Testis (tissue), 2 donors: ENCODE measurements at regions not wholly inside any gene's neighbourhood (a gene's known extent, or its start where the extent isn't known, plus 50 kb on each side); places are given as distances from the start of the nearest gene placed in this dataset.

Experiments used
- DNase-seq: peaks from one replicate; pipeline ENCODE4 v3.0.0-alpha.2; 2019
- H3K27ac ChIP-seq, 2 donors: fragments of 200-600 bp; sonication (generic); one replicate each; pipeline ENCODE4 v1.5.1; 2019
- H3K27me3 ChIP-seq: fragments of 200-600 bp; sonication (generic); one replicate; pipeline ENCODE4 v1.5.1; 2019
- H3K36me3 ChIP-seq: fragments of 200-600 bp; sonication (generic); one replicate; pipeline ENCODE4 v1.5.1; 2017; ENCODE audit warnings: low read depth; ENCODE audit errors: missing control alignments
- H3K4me1 ChIP-seq: fragments of 200-600 bp; sonication (generic); one replicate; pipeline ENCODE4 v1.5.1; 2019
- H3K4me3 ChIP-seq, 2 donors: fragments of 200-600 bp; sonication (generic); one replicate each; pipeline ENCODE4 v1.5.1; 2017 to 2019
- H3K9me3 ChIP-seq: fragments of 200-600 bp; sonication (generic); one replicate; pipeline ENCODE4 v1.5.1; 2017
- CTCF ChIP-seq, 3 experiments: fragments of 450-650 bp in 2 of 3; fragments of 200-600 bp in 1 of 3; sonication (generic) in 1 of 3; IDR thresholded peaks; one replicate each; pipeline ENCODE4 v1.5.1; 2016 to 2019; ENCODE audit warnings: antibody characterized with exemption in 3 of 3, mild to moderate bottlenecking in 2 of 3, moderate library complexity in 1 of 3
- POLR2A ChIP-seq: fragments of 450-650 bp; IDR thresholded peaks from one replicate; pipeline ENCODE4 v1.6.1; 2017; ENCODE audit warnings: antibody characterized with exemption, mild to moderate bottlenecking, moderate library complexity
- WGBS, 2 donors: methylation state at CpG; one replicate each; pipeline ENCODE4 v1.1.5; 2018; 5-methylcytosine and 5-hydroxymethylcytosine counted together
- intact Hi-C: fragments of 100-400 bp; cut with DNase I; formaldehyde crosslinking; loops from one replicate; pipeline ENCODE4 v1.15.1; 2023; ENCODE audit warnings: low total_unique reads

GRCh38 chr10:57621466-57621865, 646.2 kb downstream of the IPMK start:
- Histone ChIP-seq H3K27ac (no peak overlapping the region), H3K4me3 (no peak overlapping the region), H3K4me1 (no peaks in the 10 kb centered on the region), H3K27me3 (no peaks in the 10 kb centered on the region), H3K9me3 (no peaks in the 10 kb centered on the region), H3K36me3 (no peaks in the 10 kb centered on the region)
- no peak for TF ChIP-seq POLR2A
- no peak for TF ChIP-seq CTCF (IDR thresholded peaks at IDR 0.05)
- WGBS, 2 donors, result 32 to 44% methylated on average over 3 of the region's 3 CpGs
- intact Hi-C loops, result no loop called here
- DNase-seq, result no peak

- intact Hi-C loops, result no loop called here
- Histone ChIP-seq H3K4me3 (no peak overlapping the region), H3K27me3 (no peaks in the 10 kb centered on the region), H3K36me3 (no peaks in the 10 kb centered on the region), H3K27ac (no peak overlapping the region), H3K9me3 (no peaks in the 10 kb centered on the region), H3K4me1 (no peaks in the 10 kb centered on the region)
- no peak for DNase-seq
- 80 to 86% methylated on average over 4 of the region's 4 CpGs for WGBS, 2 donors
- TF ChIP-seq CTCF (IDR thresholded peaks at IDR 0.05) (no peak), POLR2A (no peak)
Observed at GRCh38 chr10:57605948-57606485, 661.7 kb downstream of the IPMK start.

- TF ChIP-seq CTCF (IDR thresholded peaks at IDR 0.05) (no peak), POLR2A (no peak)
- Histone ChIP-seq H3K36me3 (no peaks in the 10 kb centered on the region), H3K4me1 (no peaks in the 10 kb centered on the region), H3K9me3 (no peaks in the 10 kb centered on the region), H3K4me3 (no peak overlapping the region), H3K27ac (no peak overlapping the region), H3K27me3 (no peaks in the 10 kb centered on the region)
- DNase-seq, result no peak
- intact Hi-C loops, result no loop called here
- whole genome bisulfite sequencing, 2 donors, result 90 to 92% methylated on average over 4 of the region's 4 CpGs
Observed at GRCh38 chr10:57599440-57599839, 668.3 kb downstream of the IPMK start.

- no peak overlapping the region for H3K4me3 ChIP-seq
- no peak for DNase-seq
- WGBS, 2 donors, result 93 to 94% methylated on average over 1 of the region's 1 CpG
- H3K27ac ChIP-seq, result no peak overlapping the region
- peak in 1 of 3 experiments; percentile 25 for TF ChIP-seq CTCF (IDR thresholded peaks at IDR 0.05)
- TF ChIP-seq POLR2A, result no peak
- no peaks in the 10 kb centered on the region for H3K9me3 ChIP-seq
- no peaks in the 10 kb centered on the region for H3K4me1 ChIP-seq
- intact Hi-C loops, result no loop called here
- H3K27me3 ChIP-seq, result no peaks in the 10 kb centered on the region
- H3K36me3 ChIP-seq, result no peaks in the 10 kb centered on the region
Observed at GRCh38 chr10:57593983-57594573, 673.6 kb downstream of the IPMK start.

- Histone ChIP-seq H3K9me3 (no peaks in the 10 kb centered on the region), H3K4me1 (no peaks in the 10 kb centered on the region), H3K4me3 (no peak overlapping the region), H3K36me3 (no peaks in the 10 kb centered on the region), H3K27ac (no peak overlapping the region), H3K27me3 (no peaks in the 10 kb centered on the region)
- TF ChIP-seq POLR2A (no peak), CTCF (IDR thresholded peaks at IDR 0.05) (peak in 1 of 3 experiments; percentile 16)
- intact Hi-C loops, result no loop called here
- DNase-seq, result no peak
Observed at GRCh38 chr10:57579926-57580325, 687.8 kb downstream of the IPMK start.
